HEK293 (cell line): ENCODE measurements at regions not wholly inside any gene's neighbourhood (a gene's known extent, or its start where the extent isn't known, plus 50 kb on each side); places are given as distances from the start of the nearest gene placed in this dataset.

ENCODE experiments used
- CTCF ChIA-PET: fragments of 350-600 bp; formaldehyde crosslinking; extraction: SDS; loops from one replicate; lab custom pipeline; 2021; ENCODE audit warnings: antibody characterized with exemption; lab: Yijun Ruan, JAX
- POLR2A ChIA-PET: fragments of 300-600 bp; formaldehyde crosslinking; extraction: SDS; loops from one replicate; lab custom pipeline; 2020; ENCODE audit warnings: antibody characterized with exemption, inconsistent platforms; lab: Yijun Ruan, JAX
- H3K27ac ChIP-seq: fragments of 200-500 bp; sonication (Bioruptor generic); 2 replicates; pipeline ENCODE4 v1.5.1; 2014; ENCODE audit warnings: low read depth, low read length, control low read depth, inconsistent platforms; ENCODE audit errors: extremely low read depth
- H3K36me3 ChIP-seq, 2 experiments: fragments of 200-500 bp in 1 of 2; sonication (Bioruptor generic) in 1 of 2; 1 replicate in 1 of 2; 2 replicates in 1 of 2; pipeline ENCODE4 v1.5.1; 2014 to 2017; ENCODE audit warnings: inconsistent platforms in 2 of 2, low read length in 2 of 2; ENCODE audit not compliant: control insufficient read depth in 2 of 2, insufficient read depth in 1 of 2
- H3K4me1 ChIP-seq: fragments of 200-500 bp; sonication (Bioruptor generic); 2 replicates; pipeline ENCODE4 v1.5.1; 2014; ENCODE audit warnings: mild to moderate bottlenecking, low read length, inconsistent platforms; ENCODE audit not compliant: control insufficient read depth, insufficient read depth
- H3K4me3 ChIP-seq: 2 replicates; pipeline ENCODE4 v1.5.1; 2011; ENCODE audit warnings: low read depth, mild to moderate bottlenecking, control low read depth, low read length, moderate library complexity
- H3K9me3 ChIP-seq: fragments of 200-500 bp; sonication (Bioruptor generic); 2 replicates; pipeline ENCODE4 v1.5.1; 2014; ENCODE audit warnings: low read depth, low read length, inconsistent platforms; ENCODE audit not compliant: control insufficient read depth, insufficient read depth
- EGR2 ChIP-seq: fragments of 450-650 bp; formaldehyde crosslinking; IDR thresholded peaks from 2 replicates; pipeline ENCODE4 v1.5.1; 2016; ENCODE audit warnings: low read depth, missing biosample characterization, missing genetic modification characterization
- GLI2 ChIP-seq: fragments of 450-650 bp; formaldehyde crosslinking; IDR thresholded peaks from 2 replicates; pipeline ENCODE4; 2017; ENCODE audit warnings: missing biosample characterization, missing genetic modification characterization, low read depth, borderline replicate concordance
- IKZF3 ChIP-seq: fragments of 450-650 bp; IDR thresholded peaks from 2 replicates; pipeline ENCODE4 v1.5.0; 2018; ENCODE audit warnings: missing biosample characterization, mild to moderate bottlenecking, missing genetic modification characterization, moderate library complexity
- PRDM1 ChIP-seq: fragments of 450-650 bp; formaldehyde crosslinking; IDR thresholded peaks from 2 replicates; pipeline ENCODE4; 2016; ENCODE audit warnings: missing biosample characterization, missing genetic modification characterization
- SCRT1 ChIP-seq: fragments of 450-650 bp; formaldehyde crosslinking; IDR thresholded peaks from 2 replicates; pipeline ENCODE4 v1.5.1; 2016; ENCODE audit warnings: missing biosample characterization, missing genetic modification characterization, borderline replicate concordance
- SCRT2 ChIP-seq: fragments of 450-650 bp; formaldehyde crosslinking; IDR thresholded peaks from 2 replicates; pipeline ENCODE4 v1.5.1; 2016; ENCODE audit warnings: missing biosample characterization, missing genetic modification characterization
- TRIM28 ChIP-seq: IDR thresholded peaks from 2 replicates; pipeline ENCODE4 v1.6.1; 2011; ENCODE audit warnings: low read length, control low read depth, borderline replicate concordance
- ZFP3 ChIP-seq: fragments of 450-650 bp; formaldehyde crosslinking; IDR thresholded peaks from 2 replicates; pipeline ENCODE4 v1.5.1; 2016; ENCODE audit warnings: low read depth, missing biosample characterization, missing genetic modification characterization
- ZFP41 ChIP-seq: fragments of 450-650 bp; formaldehyde crosslinking; IDR thresholded peaks from 2 replicates; pipeline ENCODE4 v1.5.1; 2016; ENCODE audit warnings: missing biosample characterization, missing genetic modification characterization, borderline replicate concordance
- ZNF140 ChIP-seq: fragments of 450-650 bp; formaldehyde crosslinking; IDR thresholded peaks from 2 replicates; pipeline ENCODE4 v1.5.1; 2016; ENCODE audit warnings: missing biosample characterization, missing genetic modification characterization
- ZNF302 ChIP-seq: fragments of 450-650 bp; formaldehyde crosslinking; IDR thresholded peaks from 2 replicates; pipeline ENCODE4 v1.5.1; 2016; ENCODE audit warnings: missing biosample characterization, missing genetic modification characterization, low read depth
- ZNF521 ChIP-seq: fragments of 450-650 bp; formaldehyde crosslinking; IDR thresholded peaks from 2 replicates; pipeline ENCODE4 v1.5.1; 2017; ENCODE audit warnings: missing biosample characterization, mild to moderate bottlenecking, missing genetic modification characterization
- ZNF529 ChIP-seq: fragments of 450-650 bp; formaldehyde crosslinking; IDR thresholded peaks from 2 replicates; pipeline ENCODE4 v1.5.1; 2017; ENCODE audit warnings: missing genetic modification characterization, missing biosample characterization; ENCODE audit not compliant: insufficient replicate concordance
- ZNF585B ChIP-seq: fragments of 450-650 bp; formaldehyde crosslinking; IDR thresholded peaks from 2 replicates; pipeline ENCODE4 v1.5.1; 2016; ENCODE audit warnings: missing biosample characterization, missing genetic modification characterization
- ZNF600 ChIP-seq: fragments of 450-650 bp; formaldehyde crosslinking; IDR thresholded peaks from 2 replicates; pipeline ENCODE4 v1.5.1; 2016; ENCODE audit warnings: missing biosample characterization, missing genetic modification characterization
- ZNF610 ChIP-seq: fragments of 450-650 bp; formaldehyde crosslinking; IDR thresholded peaks from 2 replicates; pipeline ENCODE4 v1.5.1; 2016; ENCODE audit warnings: missing biosample characterization, missing genetic modification characterization, borderline replicate concordance
- ZNF776 ChIP-seq: fragments of 450-650 bp; formaldehyde crosslinking; IDR thresholded peaks from 2 replicates; pipeline ENCODE4 v1.5.0; 2017; ENCODE audit warnings: missing biosample characterization, missing genetic modification characterization, borderline replicate concordance
- ZNF830 ChIP-seq: fragments of 450-650 bp; IDR thresholded peaks from 2 replicates; pipeline ENCODE4 v1.5.0; 2018; ENCODE audit warnings: missing biosample characterization, missing genetic modification characterization, low read depth, mild to moderate bottlenecking, moderate library complexity
- ZSCAN16 ChIP-seq: fragments of 450-650 bp; formaldehyde crosslinking; IDR thresholded peaks from 2 replicates; pipeline ENCODE4 v1.5.1; 2016; ENCODE audit warnings: missing biosample characterization, missing genetic modification characterization
- ZXDB ChIP-seq: fragments of 450-650 bp; formaldehyde crosslinking; IDR thresholded peaks from 2 replicates; pipeline ENCODE4 v1.5.1; 2016; ENCODE audit warnings: missing biosample characterization, missing genetic modification characterization
- TF ChIP-seq, protein P1 (sequence below): fragments of 450-650 bp; formaldehyde crosslinking; IDR thresholded peaks from 2 replicates; pipeline ENCODE4 v1.5.1; 2017; ENCODE audit warnings: missing biosample characterization, missing genetic modification characterization
- TF ChIP-seq, protein P2 (sequence below): fragments of 450-650 bp; formaldehyde crosslinking; IDR thresholded peaks from 2 replicates; pipeline ENCODE4 v1.5.1; 2016; ENCODE audit warnings: missing biosample characterization, missing genetic modification characterization
- TF ChIP-seq, protein P3 (sequence below): fragments of 450-650 bp; IDR thresholded peaks from 2 replicates; pipeline ENCODE4 v1.5.1; 2018; ENCODE audit warnings: missing biosample characterization, missing genetic modification characterization
- TF ChIP-seq, protein P4 (sequence below): fragments of 450-650 bp; formaldehyde crosslinking; IDR thresholded peaks from 2 replicates; pipeline ENCODE4 v1.5.1; 2016; ENCODE audit warnings: missing biosample characterization, missing genetic modification characterization

- ChIA-PET CTCF (no interaction called here), POLR2A (no interaction called here)
- H3K27ac ChIP-seq, result no peak overlapping the region
- no peak overlapping the region for H3K4me3 ChIP-seq
- no peaks in the 10 kb centered on the region for H3K36me3 ChIP-seq
- no peaks in the 10 kb centered on the region for H3K4me1 ChIP-seq
- TF ChIP-seq ZFP41, result no peak
- no peak for TF ChIP-seq ZNF600 (tag by site-specific recombination)
- no peak for TF ChIP-seq SCRT1 (tag by site-specific recombination)
- TF ChIP-seq ZNF302 (tag by site-specific recombination), result no peak
- TF ChIP-seq ZNF776 (tag by site-specific recombination), result no peak
- no peak for TF ChIP-seq ZNF529 (tag by site-specific recombination)
- TF ChIP-seq, protein P1, sequence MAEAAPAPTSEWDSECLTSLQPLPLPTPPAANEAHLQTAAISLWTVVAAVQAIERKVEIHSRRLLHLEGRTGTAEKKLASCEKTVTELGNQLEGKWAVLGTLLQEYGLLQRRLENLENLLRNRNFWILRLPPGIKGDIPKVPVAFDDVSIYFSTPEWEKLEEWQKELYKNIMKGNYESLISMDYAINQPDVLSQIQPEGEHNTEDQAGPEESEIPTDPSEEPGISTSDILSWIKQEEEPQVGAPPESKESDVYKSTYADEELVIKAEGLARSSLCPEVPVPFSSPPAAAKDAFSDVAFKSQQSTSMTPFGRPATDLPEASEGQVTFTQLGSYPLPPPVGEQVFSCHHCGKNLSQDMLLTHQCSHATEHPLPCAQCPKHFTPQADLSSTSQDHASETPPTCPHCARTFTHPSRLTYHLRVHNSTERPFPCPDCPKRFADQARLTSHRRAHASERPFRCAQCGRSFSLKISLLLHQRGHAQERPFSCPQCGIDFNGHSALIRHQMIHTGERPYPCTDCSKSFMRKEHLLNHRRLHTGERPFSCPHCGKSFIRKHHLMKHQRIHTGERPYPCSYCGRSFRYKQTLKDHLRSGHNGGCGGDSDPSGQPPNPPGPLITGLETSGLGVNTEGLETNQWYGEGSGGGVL (tag by site-specific recombination), result no peak
- TF ChIP-seq ZNF830 (tag by site-specific recombination), result no peak
- no peak for TF ChIP-seq IKZF3 (tag by site-specific recombination)
- no peak for TF ChIP-seq ZXDB
- TF ChIP-seq ZNF610 (tag by site-specific recombination), result no peak
- no peak for TF ChIP-seq ZSCAN16 (tag by site-specific recombination)
- TF ChIP-seq, protein P2, sequence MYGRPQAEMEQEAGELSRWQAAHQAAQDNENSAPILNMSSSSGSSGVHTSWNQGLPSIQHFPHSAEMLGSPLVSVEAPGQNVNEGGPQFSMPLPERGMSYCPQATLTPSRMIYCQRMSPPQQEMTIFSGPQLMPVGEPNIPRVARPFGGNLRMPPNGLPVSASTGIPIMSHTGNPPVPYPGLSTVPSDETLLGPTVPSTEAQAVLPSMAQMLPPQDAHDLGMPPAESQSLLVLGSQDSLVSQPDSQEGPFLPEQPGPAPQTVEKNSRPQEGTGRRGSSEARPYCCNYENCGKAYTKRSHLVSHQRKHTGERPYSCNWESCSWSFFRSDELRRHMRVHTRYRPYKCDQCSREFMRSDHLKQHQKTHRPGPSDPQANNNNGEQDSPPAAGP, result no peak
- no peaks in the 10 kb centered on the region for H3K9me3 ChIP-seq
Observed at GRCh38 chr2:162974771-162975170, 136.2 kb upstream of the KCNH7 start.

- ChIA-PET POLR2A (no interaction called here), CTCF (no interaction called here)
- Histone ChIP-seq H3K4me3 (no peak overlapping the region), H3K9me3 (no peaks in the 10 kb centered on the region), H3K4me1 (no peaks in the 10 kb centered on the region), H3K36me3 (no peaks in the 10 kb centered on the region), H3K27ac (no peak overlapping the region)
- TF ChIP-seq, protein P3, sequence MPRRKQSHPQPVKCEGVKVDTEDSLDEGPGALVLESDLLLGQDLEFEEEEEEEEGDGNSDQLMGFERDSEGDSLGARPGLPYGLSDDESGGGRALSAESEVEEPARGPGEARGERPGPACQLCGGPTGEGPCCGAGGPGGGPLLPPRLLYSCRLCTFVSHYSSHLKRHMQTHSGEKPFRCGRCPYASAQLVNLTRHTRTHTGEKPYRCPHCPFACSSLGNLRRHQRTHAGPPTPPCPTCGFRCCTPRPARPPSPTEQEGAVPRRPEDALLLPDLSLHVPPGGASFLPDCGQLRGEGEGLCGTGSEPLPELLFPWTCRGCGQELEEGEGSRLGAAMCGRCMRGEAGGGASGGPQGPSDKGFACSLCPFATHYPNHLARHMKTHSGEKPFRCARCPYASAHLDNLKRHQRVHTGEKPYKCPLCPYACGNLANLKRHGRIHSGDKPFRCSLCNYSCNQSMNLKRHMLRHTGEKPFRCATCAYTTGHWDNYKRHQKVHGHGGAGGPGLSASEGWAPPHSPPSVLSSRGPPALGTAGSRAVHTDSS (tag by site-specific recombination), result no peak
Observed at GRCh38 chr2:162972383-162972782, 133.8 kb upstream of the KCNH7 start.

DNA sequence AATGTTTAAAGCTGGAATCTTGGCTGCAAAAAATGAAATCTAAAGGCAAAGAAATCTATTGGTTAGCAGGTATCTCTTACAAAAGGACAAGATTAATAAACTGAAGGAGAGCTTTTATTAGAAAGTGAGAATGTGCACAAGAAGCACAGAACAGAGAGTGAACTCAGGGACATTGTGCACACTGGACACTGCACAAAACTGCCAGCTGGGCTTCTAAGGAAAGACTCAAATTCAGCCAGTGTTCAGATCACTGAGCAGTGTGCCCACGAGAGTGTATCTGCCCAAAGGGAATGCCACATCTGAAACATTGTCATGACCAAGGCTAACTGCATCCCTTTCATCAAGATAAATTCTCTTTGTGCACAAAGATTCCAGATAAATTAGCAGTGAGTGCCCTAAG, 129.7 kb upstream of the KCNH7 start:
- ChIA-PET CTCF (no interaction called here), POLR2A (no interaction called here)
- Histone ChIP-seq H3K36me3 (no peaks in the 10 kb centered on the region), H3K27ac (no peak overlapping the region), H3K4me1 (no peaks in the 10 kb centered on the region), H3K9me3 (no peaks in the 10 kb centered on the region), H3K4me3 (no peak overlapping the region)
- TF ChIP-seq TRIM28, result no peak
- TF ChIP-seq, protein P3 (tag by site-specific recombination), result no peak
- TF ChIP-seq ZNF140 (tag by site-specific recombination), result no peak
- TF ChIP-seq ZFP3, result no peak
- TF ChIP-seq GLI2 (tag by site-specific recombination), result no peak
- no peak for TF ChIP-seq PRDM1 (tag by site-specific recombination)
- no peak for TF ChIP-seq ZNF585B (tag by site-specific recombination)
- TF ChIP-seq, protein P4, sequence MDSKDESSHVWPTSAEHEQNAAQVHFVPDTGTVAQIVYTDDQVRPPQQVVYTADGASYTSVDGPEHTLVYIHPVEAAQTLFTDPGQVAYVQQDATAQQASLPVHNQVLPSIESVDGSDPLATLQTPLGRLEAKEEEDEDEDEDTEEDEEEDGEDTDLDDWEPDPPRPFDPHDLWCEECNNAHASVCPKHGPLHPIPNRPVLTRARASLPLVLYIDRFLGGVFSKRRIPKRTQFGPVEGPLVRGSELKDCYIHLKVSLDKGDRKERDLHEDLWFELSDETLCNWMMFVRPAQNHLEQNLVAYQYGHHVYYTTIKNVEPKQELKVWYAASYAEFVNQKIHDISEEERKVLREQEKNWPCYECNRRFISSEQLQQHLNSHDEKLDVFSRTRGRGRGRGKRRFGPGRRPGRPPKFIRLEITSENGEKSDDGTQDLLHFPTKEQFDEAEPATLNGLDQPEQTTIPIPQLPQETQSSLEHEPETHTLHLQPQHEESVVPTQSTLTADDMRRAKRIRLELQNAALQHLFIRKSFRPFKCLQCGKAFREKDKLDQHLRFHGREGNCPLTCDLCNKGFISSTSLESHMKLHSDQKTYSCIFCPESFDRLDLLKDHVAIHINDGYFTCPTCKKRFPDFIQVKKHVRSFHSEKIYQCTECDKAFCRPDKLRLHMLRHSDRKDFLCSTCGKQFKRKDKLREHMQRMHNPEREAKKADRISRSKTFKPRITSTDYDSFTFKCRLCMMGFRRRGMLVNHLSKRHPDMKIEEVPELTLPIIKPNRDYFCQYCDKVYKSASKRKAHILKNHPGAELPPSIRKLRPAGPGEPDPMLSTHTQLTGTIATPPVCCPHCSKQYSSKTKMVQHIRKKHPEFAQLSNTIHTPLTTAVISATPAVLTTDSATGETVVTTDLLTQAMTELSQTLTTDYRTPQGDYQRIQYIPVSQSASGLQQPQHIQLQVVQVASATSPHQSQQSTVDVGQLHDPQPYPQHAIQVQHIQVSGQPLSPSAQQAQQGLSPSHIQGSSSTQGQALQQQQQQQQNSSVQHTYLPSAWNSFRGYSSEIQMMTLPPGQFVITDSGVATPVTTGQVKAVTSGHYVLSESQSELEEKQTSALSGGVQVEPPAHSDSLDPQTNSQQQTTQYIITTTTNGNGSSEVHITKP (tag by site-specific recombination), result no peak
- TF ChIP-seq EGR2 (tag by site-specific recombination), result no peak
- no peak for TF ChIP-seq SCRT2 (tag by site-specific recombination)
- TF ChIP-seq ZNF521 (tag by site-specific recombination), result no peak
